ENCODE measurements at regions not wholly inside any gene's neighbourhood (a gene's known extent, or its start where the extent isn't known, plus 50 kb on each side); places are given as distances from the start of the nearest gene placed in this dataset.
"Not testable (repeated sequence)": the region's sequence is repeated elsewhere in the genome, so short reads cannot be mapped to it uniquely, and the experiment has no call there.

GRCh38 chr15:70376031-70376928 lies 278.6 kb upstream of the TLE3 start:
- no peak for DNase-seq (ENCODE audit: low read depth in 3 of 3)

DNA sequence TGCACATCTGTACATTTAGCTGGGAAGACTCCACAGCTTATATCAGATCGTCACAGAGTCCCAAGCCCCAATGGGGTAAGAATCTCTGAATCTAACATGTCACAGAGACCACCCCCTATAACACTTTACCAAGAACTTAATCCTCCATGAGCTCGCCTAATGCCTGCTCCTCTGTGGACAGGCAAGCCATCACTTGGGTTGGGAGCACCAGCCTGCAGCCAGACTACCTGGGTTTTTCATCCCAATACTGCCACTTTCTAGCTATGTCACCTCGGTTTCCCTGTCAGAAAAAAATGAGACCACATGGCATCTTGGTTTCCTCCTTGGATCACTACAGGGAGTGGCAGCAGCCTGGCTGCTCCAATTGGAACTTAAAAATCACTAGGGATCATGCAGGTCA lies 277.9 kb upstream of the TLE3 start:
- no peak for DNase-seq (ENCODE audit: low read depth in 3 of 3)

DNA sequence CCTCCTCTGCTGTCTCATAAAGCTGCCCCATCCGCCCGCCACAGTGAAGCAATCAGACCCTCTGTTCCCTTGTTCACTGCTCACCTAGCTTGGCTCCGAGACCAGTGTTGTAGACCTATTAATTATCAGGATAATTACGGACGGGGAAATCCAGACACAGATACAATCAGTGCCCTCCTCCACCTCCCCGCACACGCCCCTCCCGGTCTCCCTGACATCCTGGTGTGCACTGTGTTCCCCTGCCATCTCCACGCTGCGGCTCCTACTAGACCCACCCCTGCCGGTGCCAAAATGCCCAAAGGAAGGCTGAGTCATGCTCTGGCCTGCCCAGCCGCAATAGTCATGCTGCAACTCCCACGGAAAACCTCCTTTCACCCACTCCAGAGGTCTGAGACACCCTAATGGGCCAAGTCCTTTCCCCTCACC lies 277.3 kb upstream of the TLE3 start:
- DNase-seq (ENCODE audit: low read depth in 3 of 3): no peak

DNA sequence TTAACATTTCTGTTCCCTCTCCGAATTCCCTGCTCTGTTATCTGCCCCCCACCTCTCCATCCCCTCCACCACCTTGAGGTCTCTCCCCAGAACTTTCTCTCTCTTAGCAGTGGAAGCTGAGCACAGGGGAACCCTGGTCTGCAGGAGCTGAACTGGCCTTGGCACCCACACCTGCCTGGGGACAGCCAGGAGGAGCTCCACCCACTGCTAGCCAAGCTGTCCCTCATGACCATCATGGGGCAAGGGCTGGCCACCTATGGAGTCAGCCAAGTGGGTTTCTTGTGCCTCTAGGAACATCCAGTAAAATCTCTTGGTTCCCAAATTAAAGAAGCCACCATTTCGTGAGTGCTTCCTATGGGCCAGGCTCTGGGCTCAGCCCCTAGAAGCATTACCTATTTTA lies 276.4 kb upstream of the TLE3 start:
- no peak for DNase-seq (ENCODE audit: low read depth in 3 of 3)

- not testable (repeated sequence) for DNase-seq (ENCODE audit: low read depth in 3 of 3)
Measured at GRCh38 chr15:70373439-70373838, 275.7 kb upstream of the TLE3 start.

DNA sequence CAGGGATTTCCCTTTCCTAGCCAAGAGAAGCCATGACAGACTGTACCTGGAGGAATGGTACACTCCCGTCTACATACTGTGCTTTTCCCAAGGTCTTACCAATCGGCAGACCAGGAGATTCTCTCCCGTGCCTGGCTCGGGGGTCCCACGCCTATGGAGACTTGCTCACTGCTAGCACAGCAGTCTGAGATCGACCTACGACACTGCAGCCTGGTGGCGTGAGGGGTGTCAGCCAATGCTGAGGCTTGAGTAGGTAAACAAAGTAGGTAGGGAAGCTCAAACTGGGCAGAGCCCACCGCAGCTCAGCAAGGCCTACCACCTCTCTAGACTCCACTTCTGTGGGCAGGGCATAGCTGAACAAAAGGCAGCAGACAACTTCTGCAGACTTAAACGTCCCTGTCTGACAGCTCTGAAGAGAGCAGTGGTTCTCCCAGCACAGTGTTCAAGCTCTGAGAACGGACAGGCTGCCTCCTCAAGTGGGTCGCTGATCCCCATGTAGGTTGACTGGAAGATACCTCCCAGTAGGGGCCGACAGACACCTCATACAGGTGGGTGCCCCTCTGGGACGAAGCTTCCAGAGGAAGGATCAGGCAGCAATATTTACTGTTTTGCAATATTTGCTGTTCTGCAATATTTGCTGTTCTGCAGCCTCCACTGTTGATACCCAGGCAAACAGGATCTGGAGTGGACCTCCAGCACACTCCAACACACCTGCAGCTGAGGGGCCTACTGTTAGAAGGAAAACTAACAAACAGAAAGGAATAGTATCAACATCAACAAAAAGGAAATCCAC lies 270.4 kb upstream of the TLE3 start:
- not testable (repeated sequence) for DNase-seq (ENCODE audit: low read depth in 3 of 3)

DNA sequence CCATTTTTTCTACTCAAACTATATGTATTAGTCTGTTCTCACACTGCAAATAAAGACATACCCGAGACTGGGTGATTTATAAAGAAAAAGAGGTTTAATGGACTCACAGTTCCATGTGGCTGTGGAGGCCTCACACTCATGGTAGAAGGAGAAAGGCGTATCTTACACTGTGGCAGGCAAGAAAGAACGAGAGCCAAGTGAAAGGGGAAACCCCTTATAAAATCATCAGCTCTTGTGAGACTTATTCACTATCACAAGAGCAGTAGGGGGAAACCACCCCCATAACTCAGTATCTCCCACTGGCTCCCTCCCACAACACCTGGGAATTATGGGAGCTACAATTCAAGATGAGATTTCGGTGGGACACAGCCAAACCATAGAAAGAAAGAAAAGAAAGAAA lies 266.3 kb upstream of the TLE3 start:
- DNase-seq (ENCODE audit: low read depth in 3 of 3): not testable (repeated sequence)

- DNase-seq (ENCODE audit: low read depth in 3 of 3): no peak
Measured at GRCh38 chr15:70362886-70363285, 265.2 kb upstream of the TLE3 start.

GRCh38 chr15:70362350-70362749 lies 264.6 kb upstream of the TLE3 start:
- DNase-seq (ENCODE audit: low read depth in 3 of 3): no peak

DNA sequence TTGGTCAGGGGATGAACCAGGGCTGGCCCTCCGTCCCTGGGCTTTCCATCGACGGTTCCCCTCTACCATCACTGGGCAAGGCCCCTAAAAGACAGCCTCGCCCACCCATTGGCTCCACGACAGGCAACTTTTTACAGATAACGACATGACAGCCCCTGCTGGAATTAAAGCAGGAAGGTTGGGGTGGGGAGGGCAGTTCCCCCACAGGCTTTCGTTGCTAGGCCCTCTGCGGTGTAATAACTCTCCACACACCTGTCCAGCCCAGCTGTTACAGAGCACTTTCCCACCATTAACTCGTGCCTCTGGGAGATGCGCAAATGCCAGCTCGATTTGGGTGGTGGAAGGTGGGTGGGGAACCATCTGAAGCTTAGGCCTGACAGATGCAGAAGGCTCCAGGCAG lies 264.2 kb upstream of the TLE3 start:
- DNase-seq (ENCODE audit: low read depth in 3 of 3): no peak

DNA sequence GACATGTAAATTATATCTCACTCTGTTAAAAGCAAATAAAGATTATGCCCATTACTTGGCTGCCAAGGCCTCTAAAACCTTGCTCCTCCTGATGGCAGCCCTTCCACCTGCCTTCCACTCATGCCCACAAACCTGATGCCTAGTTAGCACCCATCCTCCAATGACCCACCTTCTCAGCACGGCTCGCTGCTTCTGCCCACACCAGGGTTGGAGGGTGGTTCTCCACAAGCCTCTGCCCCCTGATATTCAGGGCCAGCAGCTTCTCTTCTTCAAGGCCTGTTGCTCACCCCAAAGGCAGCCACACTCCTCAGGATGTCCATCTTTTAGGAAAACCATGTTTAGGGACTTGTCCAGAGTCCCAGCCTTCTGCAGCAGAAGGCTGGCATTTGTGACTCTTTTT lies 263.4 kb upstream of the TLE3 start:
- DNase-seq (ENCODE audit: low read depth in 3 of 3): no peak

DNA sequence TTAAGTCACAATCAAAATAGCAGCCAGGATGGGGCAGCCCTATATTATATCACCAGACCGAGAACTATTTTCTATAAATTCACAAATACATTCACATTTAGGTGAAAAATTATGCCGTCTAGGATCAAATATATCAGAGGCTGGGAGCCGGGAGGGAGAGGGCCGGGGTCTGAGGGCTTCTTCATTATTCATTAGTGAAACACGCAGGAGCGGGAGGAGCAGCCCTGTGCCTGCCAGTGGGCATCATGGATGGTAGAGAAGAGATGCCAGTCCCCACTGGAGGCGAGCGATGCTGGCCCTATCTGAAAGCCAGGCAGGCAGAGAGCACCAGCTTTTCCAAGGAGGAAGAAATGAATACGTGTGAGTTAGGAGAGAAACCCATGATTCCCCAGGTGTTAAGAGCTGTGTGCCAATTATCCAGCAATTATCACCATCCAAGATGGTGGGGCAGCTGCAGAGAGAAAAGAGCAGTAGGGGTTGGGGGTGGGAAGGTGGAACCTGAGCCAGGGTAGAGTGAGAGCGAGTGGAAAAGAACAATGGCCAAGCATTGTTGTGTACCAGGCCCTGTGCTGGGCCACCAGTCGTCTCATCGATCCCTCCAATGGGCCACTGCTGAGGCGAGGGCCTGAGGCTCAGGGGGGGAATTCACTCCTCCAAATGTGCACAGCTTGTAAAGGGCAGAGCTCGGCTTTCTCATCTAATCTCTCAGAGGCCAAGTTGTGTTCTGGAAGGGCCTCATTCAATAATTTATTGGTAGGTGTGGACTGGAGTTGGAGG lies 261.3 kb upstream of the TLE3 start:
- DNase-seq (ENCODE audit: low read depth in 3 of 3): no peak

DNA sequence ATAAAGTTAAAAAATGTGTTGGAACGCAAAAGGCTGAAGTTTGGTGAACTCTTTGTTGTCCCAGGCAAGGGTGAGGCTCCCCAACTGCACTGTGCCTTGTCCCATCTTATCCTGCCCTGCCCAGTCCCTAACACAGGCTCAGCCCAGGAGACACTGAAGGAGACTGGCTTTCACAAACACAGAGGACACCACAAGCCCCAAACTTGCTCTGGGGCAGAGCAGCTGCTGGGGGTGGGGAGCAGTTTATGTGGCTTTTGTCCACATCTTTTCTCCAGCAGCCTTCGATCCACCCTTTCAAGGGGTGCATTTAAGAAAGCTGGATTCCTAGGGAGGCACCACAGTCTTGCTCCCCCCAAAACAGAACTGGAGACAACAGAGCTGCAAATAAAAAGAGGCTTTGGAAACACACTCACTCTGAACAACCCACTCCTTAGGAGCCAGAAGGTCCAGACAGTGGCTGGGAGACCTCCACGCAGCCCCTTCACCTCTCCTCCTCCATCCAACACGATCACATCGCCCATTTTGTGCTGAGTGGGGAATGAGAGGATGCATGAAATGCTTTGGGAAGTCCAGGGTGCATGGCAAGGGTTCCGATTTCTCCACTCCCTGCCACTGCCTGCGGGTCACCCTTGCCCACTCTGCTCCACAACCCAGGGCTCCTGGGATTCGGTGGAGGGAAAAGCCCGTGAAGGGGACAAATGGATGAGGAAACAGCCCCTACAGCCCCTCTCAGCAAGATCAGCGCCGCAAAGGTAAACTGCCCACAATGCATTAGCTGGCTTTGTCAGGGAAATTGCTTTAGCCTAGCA lies 260.5 kb upstream of the TLE3 start:
- DNase-seq (ENCODE audit: low read depth in 3 of 3): no peak

DNA sequence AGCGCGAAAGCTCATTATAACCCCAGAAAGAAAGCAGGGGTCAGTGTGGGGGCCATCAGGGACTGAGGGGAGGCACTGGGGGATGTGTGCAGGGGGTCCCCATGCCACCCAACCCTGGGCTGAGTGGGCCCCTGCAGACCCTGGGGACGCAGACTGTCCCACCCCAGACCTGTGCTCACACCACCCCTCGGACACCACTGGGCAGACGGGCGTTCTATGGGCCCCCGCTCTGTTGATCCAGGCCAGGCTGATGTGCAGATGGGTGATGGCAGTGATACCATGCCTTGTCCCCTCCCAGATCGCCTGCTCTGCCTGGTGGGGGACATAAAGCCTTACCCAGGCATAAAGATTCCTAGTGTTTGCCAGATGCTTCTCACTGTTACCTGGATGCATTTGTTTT lies 259.7 kb upstream of the TLE3 start:
- DNase-seq (ENCODE audit: low read depth in 3 of 3): no peak

DNA sequence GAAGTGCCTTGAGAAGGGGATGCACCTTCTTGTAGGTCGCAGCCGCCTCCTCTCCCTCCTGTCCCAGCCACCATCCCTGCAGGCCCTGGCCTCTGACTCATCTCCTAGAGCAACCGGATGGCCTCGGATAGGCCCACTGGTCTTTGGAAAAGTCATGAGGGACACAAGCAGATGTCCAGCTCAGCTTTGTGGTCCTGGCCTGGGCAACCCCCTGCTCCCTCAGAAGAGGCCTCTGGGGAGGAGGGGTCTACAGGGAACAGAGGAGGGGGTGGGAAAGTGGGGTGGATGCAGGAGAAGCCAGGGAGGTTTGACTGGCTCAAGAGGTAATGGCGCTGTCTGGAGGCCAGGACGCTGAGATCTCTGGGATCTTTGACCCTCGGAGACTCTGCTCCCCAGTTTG lies 259.2 kb upstream of the TLE3 start:
- no peak for DNase-seq (ENCODE audit: low read depth in 3 of 3)

GRCh38 chr15:70356062-70356860 lies 258.5 kb upstream of the TLE3 start:
- no peak for DNase-seq (ENCODE audit: low read depth in 3 of 3)

- DNase-seq (ENCODE audit: low read depth in 3 of 3): no peak
Measured at GRCh38 chr15:70355275-70355795, 257.6 kb upstream of the TLE3 start.

- DNase-seq (ENCODE audit: low read depth in 3 of 3): no peak
Measured at GRCh38 chr15:70354346-70354905, 256.7 kb upstream of the TLE3 start.

DNA sequence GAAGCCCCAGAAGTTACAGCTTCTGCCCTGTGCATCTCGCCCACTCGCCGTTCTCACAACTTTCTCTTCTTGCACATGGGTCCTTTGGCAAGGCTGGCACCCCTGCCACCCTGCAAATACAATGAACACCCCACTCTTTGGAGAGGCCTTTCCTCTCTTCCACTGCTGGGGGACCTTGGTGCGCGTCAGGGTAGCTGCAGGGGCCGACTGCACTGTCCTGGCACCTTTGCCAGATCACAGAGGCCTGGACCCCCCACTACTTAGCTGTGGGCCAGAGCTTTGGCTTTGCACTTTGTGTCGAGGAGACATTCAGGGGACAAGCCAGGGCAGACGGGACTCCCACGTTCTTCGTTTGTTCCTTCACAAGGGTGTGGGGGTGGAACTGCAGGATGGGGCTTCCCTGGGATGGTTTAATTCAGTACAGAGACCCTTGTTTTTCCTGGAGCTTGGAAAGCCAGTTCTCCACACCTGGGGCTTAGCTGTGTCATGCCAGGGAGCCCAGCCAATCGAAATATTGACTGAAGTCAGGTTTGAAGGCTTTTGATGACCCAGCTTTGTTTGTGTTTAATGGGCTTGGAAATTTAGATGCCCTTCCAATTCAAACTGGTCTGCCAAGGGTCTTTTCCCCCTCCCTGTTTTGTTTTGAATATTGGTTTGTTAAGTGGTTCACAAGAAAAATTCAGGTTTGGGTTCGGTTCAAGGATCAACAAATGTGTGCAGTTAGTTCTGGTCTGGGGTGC lies 256.1 kb upstream of the TLE3 start:
- DNase-seq (ENCODE audit: low read depth in 3 of 3): no peak

All from stimulated activated CD4-positive, alpha-beta T cell treated with anti-CD3 and anti-CD28 coated beads, TNF-alpha, amount 100 ng/mL, for 24 hours (primary cell).